Myocyte (in vitro differentiated cells): ENCODE measurements at regions not wholly inside any gene's neighbourhood (a gene's known extent, or its start where the extent isn't known, plus 50 kb on each side); places are given as distances from the start of the nearest gene placed in this dataset.

Experiments used
- DNase-seq: peaks from one replicate; pipeline ENCODE4 v3.0.0-alpha.2; 2012; ENCODE audit warnings: low read depth

DNA sequence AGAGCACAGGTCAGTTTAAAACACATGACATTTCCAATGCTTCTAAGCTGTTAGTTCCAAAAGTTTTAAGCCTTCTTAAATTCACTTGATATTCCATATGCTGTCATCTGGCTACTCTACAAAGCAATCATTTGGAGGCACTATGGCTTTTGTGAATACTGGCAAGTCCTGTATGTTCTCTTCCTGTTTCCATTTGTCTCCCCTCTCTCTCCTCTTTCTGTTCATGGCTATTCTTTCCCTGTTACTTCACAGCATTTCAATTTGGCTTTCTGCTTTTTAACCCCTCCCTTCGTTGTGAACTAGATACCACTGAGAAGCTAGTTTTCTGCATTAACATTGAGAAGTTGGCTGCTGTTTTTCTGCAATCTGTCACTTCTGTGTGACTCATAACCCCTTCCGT is 1337.2 kb upstream of the CELF4 start:
- DNase-seq = no peak

DNA sequence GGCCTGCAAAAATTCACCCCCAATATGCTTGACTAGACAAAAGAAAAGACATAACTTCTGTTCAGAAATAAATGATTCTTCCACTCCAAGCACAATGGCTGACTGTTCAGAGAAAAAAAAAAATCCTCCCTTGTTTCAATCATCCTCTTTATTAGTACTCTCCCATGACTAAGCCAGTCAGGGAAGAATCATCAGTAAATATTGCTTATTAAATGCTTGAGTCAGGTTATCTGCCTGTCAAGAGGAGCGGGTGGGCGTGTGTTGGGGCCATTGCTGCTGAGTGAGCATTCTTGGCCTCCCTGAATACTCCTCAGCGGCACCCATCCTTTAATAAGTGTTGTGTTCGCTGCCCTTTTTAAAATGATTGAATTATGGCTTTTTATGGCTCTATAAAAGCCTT is 1334.8 kb upstream of the CELF4 start:
- no peak for DNase-seq

DNA sequence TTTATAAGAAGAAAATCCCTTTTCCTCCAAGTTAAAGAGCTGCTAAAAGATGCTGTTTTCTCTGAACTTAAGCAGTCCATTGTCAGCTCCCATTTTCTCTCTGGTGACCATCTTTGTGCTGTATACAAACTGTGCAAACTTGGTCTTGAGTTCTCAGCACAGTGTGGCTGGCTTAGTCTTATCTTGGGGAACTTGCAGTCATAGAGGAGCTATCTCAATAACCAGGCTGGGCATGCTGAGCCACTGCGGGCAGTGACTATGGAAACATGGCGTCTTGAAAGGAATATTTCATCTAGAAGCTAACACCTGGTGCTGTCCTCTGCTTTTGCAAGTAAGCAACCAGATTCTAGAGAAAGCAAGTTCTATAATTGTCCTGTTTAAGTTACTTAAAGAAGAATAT is 1334.4 kb upstream of the CELF4 start:
- DNase-seq = no peak

DNA sequence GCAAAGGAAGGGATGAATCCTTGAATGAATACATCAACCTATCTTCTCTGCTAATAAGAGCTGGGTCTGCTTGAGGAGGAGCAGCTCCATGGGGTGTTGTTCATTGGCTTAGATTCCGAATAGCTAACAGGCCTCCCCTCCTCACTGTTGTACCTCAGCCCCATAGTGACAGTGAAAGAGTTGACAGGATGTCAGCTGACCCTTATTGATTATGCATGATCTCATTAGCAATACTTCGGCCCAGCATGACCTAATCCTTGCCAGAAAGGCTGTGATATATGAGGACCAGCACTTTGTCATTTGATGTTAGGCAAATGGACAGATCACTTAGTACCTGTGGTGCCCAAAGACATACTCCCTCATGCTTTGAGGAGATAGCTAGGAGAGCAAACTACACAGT is 1333.7 kb upstream of the CELF4 start:
- no peak for DNase-seq

DNA sequence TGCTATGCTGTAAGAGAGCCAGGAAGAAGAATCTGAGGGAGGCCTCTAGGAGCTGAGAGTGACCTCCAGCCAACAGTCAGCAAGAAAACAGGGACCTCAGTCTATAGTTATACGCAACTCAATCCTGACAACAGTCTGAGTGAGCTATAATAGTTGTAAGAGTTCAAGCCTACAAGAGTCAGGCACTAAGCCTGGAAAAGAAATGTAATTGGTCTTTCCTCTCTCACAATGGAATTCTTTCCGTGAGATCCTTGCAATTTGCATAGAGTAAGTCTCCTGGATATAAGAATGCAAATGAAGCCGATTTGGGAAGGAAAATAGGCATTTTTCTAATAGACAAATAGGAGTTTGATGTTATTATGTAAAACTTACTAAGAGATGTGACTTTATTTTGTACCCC is 1332.6 kb upstream of the CELF4 start:
- DNase-seq = no peak

DNA sequence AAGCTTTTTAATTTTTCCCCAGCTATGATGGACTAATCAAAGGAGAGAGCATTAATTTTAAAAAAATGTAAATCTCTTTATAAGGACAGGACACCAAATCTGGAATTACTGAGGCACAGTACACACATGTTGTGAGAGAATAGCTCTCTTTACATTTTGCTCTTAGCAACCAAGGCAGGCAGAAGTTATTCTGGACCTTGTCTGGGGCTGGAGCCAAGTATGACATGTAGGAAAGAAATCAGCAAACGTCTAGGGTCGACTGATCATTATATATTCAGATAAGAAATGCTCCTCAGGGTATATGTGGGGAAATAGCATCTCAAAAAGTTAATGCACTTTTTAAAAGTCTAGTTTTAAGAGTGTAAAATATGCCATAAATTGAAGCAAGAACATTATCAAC is 1330.0 kb upstream of the CELF4 start:
- no peak for DNase-seq

DNA sequence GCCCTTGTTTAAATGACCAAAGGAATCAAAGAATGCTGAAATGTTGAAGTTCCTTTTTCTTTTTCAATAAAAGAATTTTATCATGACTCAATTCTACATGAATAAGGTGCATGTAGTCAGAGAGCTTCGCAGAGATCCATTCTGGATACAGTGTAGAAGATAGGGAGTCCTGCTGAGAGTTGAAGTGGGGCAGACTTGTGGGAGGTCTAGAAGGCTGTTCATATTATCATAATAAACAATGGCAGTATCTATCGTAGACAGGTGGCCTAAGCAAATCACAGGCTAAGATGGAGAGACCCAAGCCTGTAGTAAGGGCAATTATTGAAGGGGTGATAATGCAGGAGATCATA is 1322.0 kb upstream of the CELF4 start:
- DNase-seq = no peak

DNA sequence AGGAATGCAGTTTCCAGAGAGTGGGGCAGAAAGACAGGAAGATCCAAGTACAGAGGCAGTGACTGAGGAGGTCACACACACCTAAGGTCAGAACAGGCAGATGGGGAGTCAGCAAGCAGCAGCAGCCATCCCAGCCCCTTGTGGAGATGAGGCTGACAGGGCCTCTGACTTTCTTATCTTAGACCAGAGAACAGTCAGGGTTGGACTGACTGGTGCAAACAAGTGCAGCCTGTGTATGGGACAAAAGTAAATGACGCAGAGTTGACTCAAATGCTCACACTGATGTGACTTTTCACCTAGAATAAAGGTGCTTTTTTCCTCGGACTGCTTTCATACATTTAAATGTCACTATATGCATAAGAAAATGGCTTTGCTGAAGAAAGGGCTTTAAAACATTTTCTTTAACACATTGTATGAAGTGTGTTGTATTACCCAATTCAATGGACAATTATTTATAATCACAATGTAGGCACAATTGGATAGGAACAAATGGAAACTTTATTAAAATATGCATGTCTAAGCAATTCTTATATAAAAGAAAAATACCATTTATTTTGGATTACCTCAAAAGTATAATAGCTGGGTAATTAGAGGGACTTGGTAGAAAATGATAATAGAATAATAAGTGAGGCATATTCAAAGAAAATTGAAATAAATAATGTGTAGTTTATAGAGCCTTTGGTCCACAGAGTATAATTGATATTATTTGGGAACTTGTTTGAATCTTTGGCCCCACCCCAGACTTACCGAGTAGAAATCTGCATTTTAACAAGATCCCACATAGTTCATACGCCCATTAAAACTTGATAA is 1321.5 kb upstream of the CELF4 start:
- DNase-seq = no peak

DNA sequence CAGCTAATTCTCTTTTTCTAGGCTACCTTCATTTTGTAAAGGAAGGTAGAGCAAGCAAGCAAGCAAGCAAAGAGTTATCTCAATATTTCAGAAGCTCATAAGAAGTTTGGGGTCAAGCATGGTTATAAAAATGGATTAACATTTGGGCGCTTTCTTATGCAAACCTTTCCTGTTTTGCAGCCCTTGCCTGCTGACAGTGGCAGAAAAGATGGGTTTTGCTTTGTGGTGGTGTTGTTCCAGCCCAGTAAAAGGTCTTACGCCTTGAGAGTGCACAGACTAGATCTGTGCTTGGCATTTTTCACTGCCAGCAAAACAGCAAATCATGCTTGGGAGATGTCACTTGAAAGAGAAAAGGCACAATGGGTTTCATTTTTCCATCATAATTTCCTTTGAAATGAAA is 1320.6 kb upstream of the CELF4 start:
- DNase-seq = no peak

DNA sequence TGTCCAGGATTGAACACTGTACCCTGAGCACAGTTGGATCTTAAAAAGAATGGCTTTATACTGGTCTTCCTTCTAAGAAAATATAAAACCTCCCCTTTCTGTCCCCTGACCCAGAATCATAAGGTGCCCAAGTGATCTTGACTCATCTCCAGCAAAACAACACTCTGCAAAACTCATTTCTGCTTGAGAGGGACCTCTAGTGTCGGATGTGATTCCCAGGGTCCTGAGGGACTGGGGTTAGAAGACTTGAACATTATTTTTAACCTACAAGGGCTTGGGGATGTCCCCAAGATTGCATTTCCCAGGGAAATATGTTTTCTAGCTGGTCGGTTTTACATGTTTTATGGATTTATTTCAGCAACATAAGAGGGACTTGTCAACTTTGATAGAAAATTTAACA is 1318.5 kb upstream of the CELF4 start:
- DNase-seq = no peak

DNA sequence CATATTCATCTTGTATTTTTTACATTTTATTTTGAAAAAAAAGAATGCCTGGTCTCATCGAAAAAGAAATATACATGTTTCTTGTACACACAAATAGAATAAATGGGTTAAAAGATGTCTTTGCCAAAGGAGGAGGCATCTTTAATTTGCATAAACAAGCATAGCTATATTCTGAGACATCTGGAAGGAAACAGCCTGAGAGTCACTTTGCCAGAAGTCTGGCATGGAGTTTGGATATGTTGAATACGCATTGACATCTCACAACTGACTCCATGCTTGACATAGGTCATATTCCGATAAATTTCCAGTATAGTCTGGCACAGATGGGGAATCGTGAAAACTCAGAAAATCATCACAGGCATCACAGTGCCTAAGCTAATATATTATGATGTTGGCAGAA is 1317.5 kb upstream of the CELF4 start:
- DNase-seq = no peak

DNA sequence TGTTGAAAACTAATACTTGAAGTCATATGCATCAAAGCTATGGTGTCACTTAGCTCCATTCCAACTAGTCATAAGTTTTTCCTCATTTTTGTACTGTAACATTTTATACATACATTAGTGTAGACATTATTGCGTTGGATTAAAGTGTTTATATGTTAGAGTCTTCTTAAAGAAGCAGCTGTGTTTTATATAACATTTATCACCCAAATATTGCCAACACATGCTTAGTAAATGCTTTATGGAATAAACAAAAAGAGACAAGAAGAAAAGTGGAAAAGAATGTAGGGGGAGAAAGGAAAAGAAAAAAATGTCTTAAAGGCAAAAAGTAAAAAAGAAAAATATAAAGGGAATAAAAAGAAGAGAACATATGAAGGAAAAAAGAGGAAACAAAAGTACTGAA is 1314.3 kb upstream of the CELF4 start:
- no peak for DNase-seq

DNA sequence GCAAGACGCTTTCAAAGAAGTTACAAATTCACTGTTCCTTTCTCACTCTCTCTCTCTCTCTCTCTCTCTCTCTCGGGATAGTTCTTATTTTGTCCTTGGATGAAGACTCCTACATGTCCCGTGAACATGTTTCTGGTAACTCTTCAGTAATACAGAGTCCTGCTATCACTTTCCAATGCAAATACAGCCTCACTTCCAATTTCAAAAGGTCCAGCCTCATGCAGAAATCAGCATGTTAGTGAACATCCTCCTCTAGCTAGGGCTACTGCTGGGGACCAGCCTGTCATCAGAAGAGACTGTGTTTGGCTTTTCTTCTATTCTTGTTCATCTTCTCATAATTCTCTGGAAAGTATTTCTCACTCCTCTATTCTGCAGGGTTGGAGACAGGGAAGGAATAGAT is 1306.7 kb upstream of the CELF4 start:
- DNase-seq = no peak

DNA sequence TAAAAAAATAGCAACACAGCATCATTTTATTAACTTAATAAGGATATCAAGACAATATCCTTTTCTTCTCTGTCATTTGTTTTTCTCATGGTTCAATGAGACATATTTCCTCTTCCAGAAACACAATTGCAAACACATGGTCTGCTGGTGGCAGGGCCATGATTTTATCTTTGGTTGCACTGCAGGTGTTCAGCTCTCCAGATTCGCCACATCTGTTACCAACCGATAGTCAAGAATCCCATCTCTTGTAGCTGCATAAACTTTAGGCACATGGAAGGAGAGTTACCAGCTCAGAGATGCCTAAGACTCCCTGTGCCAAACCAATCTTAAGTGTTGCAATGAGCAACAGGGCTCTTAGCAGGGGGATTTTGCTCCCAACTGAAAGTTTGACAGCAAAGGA is 1303.2 kb upstream of the CELF4 start:
- no peak for DNase-seq

DNA sequence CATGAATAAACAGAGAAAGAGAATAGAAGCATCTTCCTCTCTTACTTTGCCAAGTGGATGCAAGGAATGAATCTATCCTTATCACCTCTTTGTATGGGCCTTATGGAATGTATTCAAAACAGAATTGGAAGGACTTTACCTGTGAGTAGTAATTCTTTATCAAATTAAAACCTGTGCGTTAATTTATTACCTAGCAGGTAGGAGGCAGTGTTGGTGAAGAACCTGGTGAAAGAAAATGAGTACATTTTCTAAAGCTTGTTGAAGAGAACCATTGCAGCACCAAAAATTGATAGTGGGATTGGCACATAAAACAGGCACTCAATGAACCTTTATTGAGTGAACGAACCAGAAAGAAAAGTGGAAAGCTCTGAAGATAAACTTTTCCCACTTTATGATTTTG is 1302.1 kb upstream of the CELF4 start:
- DNase-seq = no peak

DNA sequence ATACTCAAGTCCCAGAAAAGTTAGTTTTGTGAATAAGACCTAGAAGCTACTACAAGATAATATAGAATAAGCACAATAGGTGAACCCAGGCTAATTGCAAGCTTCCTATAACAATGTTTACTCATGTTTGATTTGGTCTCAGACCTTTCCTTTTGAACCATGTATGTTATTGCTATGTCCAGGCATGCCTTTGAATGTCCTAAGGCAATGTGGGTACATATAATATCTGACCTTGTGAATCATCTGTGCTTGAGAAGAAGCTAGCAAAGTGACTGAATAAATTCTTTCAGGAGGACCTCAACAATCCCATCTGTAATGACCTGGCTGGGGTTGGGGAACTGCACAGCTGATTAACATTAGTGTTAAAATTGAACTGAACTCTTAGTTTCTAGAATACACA is 1285.9 kb upstream of the CELF4 start:
- no peak for DNase-seq

DNA sequence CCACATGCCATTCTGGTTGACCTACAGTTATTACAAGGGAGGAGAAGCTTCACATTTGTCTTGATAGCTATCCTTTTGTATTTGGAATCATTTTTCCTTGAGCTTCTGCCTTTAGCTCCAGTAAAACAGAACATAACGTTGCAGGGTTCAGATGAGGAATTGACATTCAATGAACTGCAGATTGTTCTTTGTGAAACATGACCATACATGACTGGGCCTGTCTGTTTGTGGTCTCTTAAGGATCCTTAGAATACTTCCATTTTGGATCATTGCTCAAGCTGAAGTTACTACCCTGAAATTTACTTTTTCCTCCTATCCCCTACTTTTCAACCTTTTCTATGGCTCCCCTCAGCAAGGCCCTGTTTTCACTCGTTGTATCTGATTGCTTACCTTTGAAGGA is 1281.7 kb upstream of the CELF4 start:
- no peak for DNase-seq

DNA sequence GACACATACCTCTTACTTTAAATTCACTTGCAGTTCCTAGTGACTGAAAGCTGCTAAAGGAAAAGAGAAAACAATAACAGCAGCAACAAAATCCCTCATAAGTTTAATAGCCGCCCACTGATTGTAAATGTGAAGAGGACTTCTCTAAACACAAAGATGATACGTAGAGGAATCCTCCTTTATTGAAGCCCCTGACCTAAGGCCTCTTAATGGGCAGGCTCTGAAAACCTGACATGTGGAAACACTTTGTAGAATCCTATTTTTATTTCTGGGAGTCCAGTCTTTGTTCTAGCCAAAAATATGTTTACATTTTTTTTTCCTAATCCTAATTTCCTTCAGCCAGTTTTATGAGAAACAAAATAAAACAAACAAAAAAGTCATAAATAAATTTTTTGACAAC is 1277.7 kb upstream of the CELF4 start:
- no peak for DNase-seq

DNA sequence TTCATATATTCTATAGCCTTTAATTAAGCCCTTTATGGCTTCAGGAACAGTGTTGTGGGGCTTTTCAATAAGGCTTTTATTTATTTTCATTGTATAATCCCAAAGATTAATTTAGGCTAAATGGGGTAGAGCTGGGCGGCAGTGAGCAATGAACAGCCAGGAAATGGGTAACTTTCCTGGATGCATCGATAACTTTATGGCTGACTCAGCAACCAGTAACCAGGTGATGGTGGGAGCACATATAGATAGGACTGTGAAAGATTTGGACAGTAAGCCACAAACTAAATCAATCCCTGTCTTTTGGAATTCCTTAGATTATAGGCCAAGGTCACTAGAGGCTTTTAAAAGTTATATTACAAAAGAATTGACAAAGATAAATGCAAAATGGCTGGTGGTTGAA is 1260.6 kb upstream of the CELF4 start:
- no peak for DNase-seq

DNA sequence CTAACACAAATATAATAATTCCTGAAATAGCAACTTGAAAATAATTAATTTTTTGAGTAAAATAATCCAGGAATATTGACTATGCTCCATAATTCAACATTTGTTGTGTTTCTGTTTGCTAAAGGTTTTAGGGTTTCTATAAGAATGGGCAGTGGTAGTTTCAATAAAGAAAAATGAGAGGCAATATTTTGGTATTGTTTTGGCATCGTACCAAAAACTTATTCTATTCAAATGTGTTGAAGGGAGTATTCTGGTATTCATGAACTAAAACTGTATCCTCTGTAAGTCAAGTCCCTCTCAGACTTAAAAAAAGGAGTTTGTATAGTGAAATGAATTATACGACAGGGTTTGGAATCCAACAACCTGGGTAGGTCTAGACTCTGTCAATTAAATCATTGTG is 1245.6 kb upstream of the CELF4 start:
- DNase-seq = no peak

DNA sequence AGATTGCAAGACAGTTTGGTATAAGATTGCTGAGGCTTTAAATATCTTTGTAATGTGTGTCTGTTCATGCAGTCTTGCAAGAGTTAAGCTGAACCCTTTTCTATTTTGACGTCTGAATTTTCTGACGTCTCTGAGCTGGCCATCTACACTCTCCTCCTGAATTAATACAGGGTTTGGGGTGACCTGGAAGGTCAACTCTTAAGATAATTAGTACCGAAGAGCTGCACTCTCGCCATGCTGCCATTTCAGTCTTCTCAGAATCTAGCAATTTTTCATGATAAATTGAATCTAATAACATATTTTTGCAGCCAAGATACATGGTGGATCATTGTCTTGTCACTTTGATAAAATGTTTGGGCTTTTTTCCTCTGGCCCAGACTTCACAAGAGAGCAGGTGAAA is 1245.2 kb upstream of the CELF4 start:
- DNase-seq = no peak

DNA sequence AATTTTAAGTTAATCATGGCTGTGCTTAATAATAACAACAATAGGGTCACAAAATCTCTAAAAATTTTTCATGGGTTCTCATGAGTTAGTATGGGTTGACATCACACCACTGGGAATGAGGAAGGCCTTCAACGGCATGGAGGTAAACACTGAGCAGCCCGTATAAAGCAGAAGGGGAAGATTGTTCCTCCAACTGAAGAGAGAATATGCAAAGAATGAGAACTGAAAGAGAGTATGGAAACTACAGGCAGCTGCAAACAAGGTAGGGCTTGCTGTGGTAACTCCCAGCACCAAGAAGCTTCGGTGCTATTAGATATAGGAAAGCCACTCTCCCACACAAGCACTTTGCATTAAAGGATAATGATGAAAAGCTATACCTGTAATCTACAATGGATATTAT is 1242.3 kb upstream of the CELF4 start:
- DNase-seq = no peak

DNA sequence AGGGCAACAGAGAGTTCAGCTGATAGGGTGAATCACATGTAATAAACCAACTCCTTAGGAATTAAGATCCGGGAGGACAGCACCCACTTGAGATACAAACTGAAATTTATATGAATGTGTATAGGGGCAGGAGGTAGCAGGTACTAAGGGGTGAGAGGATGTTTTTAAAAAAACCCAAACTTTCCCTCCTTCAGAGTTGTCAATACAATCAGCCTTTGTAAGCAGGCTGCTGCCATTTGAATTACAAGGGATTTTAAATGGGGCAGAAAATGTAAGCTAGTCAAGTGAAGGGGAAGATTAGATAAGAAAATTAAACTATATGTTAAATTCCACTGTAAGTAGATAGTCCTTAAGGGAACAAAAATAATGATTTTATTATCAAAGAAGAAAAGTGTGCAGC is 1239.7 kb upstream of the CELF4 start:
- DNase-seq = no peak

DNA sequence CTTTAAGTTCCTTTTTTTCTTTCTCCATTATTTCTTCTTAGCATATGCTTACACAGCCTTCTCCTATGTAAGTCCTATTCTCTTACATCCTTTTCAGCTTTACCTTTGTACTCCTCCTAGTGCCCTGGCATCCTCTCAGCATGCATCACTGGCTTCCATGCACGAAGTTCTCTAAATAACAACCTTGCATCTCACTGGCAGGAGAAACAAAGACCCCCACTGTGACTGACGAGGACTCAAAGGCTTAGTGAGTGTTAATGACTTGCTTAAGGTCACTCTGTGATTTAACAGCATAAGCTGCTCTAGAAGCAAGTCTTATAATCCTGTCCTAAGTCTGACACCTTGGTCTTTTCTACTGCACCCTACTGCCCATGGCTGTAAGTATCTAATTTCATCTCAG is 1236.0 kb upstream of the CELF4 start:
- DNase-seq = no peak
